HEK293 (cell line): ENCODE measurements at regions not wholly inside any gene's neighbourhood (a gene's known extent, or its start where the extent isn't known, plus 50 kb on each side); places are given as distances from the start of the nearest gene placed in this dataset.

Experiments used
- CTCF ChIA-PET: fragments of 350-600 bp; formaldehyde crosslinking; extraction: SDS; loops from one replicate; lab custom pipeline; 2021; ENCODE audit warnings: antibody characterized with exemption; lab: Yijun Ruan, JAX
- POLR2A ChIA-PET: fragments of 300-600 bp; formaldehyde crosslinking; extraction: SDS; loops from one replicate; lab custom pipeline; 2020; ENCODE audit warnings: antibody characterized with exemption, inconsistent platforms; lab: Yijun Ruan, JAX
- H3K27ac ChIP-seq: fragments of 200-500 bp; sonication (Bioruptor generic); 2 replicates; pipeline ENCODE4 v1.5.1; 2014; ENCODE audit warnings: low read depth, low read length, control low read depth, inconsistent platforms; ENCODE audit errors: extremely low read depth
- H3K36me3 ChIP-seq, 2 experiments: fragments of 200-500 bp in 1 of 2; sonication (Bioruptor generic) in 1 of 2; 1 replicate in 1 of 2; 2 replicates in 1 of 2; pipeline ENCODE4 v1.5.1; 2014 to 2017; ENCODE audit warnings: inconsistent platforms in 2 of 2, low read length in 2 of 2; ENCODE audit not compliant: control insufficient read depth in 2 of 2, insufficient read depth in 1 of 2
- H3K4me1 ChIP-seq: fragments of 200-500 bp; sonication (Bioruptor generic); 2 replicates; pipeline ENCODE4 v1.5.1; 2014; ENCODE audit warnings: mild to moderate bottlenecking, low read length, inconsistent platforms; ENCODE audit not compliant: control insufficient read depth, insufficient read depth
- H3K4me3 ChIP-seq: 2 replicates; pipeline ENCODE4 v1.5.1; 2011; ENCODE audit warnings: low read depth, mild to moderate bottlenecking, control low read depth, low read length, moderate library complexity
- H3K9me3 ChIP-seq: fragments of 200-500 bp; sonication (Bioruptor generic); 2 replicates; pipeline ENCODE4 v1.5.1; 2014; ENCODE audit warnings: low read depth, low read length, inconsistent platforms; ENCODE audit not compliant: control insufficient read depth, insufficient read depth
- GFI1B ChIP-seq: fragments of 450-650 bp; formaldehyde crosslinking; IDR thresholded peaks from 2 replicates; pipeline ENCODE4 v1.5.1; 2016; ENCODE audit warnings: missing biosample characterization, missing genetic modification characterization
- KLF16 ChIP-seq: fragments of 450-650 bp; formaldehyde crosslinking; IDR thresholded peaks from 2 replicates; pipeline ENCODE4 v1.5.1; 2017; ENCODE audit warnings: missing biosample characterization, missing genetic modification characterization
- PRDM1 ChIP-seq: fragments of 450-650 bp; formaldehyde crosslinking; IDR thresholded peaks from 2 replicates; pipeline ENCODE4; 2016; ENCODE audit warnings: missing biosample characterization, missing genetic modification characterization
- ZNF221 ChIP-seq: fragments of 450-650 bp; formaldehyde crosslinking; IDR thresholded peaks from 2 replicates; pipeline ENCODE4 v1.5.1; 2017; ENCODE audit warnings: missing biosample characterization, missing genetic modification characterization, borderline replicate concordance
- ZNF274 ChIP-seq, 2 experiments: fragments of 200-500 bp in 1 of 2; fragments of 450-650 bp in 1 of 2; sonication (Bioruptor generic) in 1 of 2; formaldehyde crosslinking in 1 of 2; IDR thresholded peaks; 2 replicates each; pipeline versions ENCODE4 v1.5.1 to v1.6.1; 2014 to 2016; ENCODE audit warnings: borderline replicate concordance in 1 of 2, inconsistent platforms in 1 of 2, low read length in 1 of 2, missing biosample characterization in 1 of 2, missing genetic modification characterization in 1 of 2
- ZNF518A ChIP-seq: fragments of 450-650 bp; formaldehyde crosslinking; conservative IDR thresholded peaks from 2 replicates; pipeline ENCODE4 v1.5.1; 2016; ENCODE audit warnings: low read depth, missing biosample characterization, missing genetic modification characterization
- ZNF596 ChIP-seq: fragments of 450-650 bp; IDR thresholded peaks from 2 replicates; pipeline ENCODE4 v1.5.0; 2018; ENCODE audit warnings: missing biosample characterization, mild to moderate bottlenecking, missing genetic modification characterization, moderate library complexity
- ZNF660 ChIP-seq: fragments of 450-650 bp; IDR thresholded peaks from 2 replicates; pipeline ENCODE4 v1.5.1; 2018; ENCODE audit warnings: missing biosample characterization, mild to moderate bottlenecking, missing genetic modification characterization
- ZNF701 ChIP-seq: fragments of 450-650 bp; formaldehyde crosslinking; IDR thresholded peaks from 2 replicates; pipeline ENCODE4 v1.5.1; 2016; ENCODE audit warnings: missing biosample characterization, missing genetic modification characterization
- ZNF785 ChIP-seq: fragments of 450-650 bp; formaldehyde crosslinking; IDR thresholded peaks from 2 replicates; pipeline ENCODE4 v1.5.1; 2016; ENCODE audit warnings: missing biosample characterization, missing genetic modification characterization
- TF ChIP-seq, protein P1 (sequence below): fragments of 450-650 bp; formaldehyde crosslinking; IDR thresholded peaks from 2 replicates; pipeline ENCODE4 v1.5.1; 2016; ENCODE audit warnings: missing biosample characterization, missing genetic modification characterization
- TF ChIP-seq, protein P2 (sequence below): fragments of 450-650 bp; formaldehyde crosslinking; IDR thresholded peaks from 2 replicates; pipeline ENCODE4 v1.5.1; 2017; ENCODE audit warnings: missing biosample characterization, mild to moderate bottlenecking, missing genetic modification characterization, moderate library complexity

DNA sequence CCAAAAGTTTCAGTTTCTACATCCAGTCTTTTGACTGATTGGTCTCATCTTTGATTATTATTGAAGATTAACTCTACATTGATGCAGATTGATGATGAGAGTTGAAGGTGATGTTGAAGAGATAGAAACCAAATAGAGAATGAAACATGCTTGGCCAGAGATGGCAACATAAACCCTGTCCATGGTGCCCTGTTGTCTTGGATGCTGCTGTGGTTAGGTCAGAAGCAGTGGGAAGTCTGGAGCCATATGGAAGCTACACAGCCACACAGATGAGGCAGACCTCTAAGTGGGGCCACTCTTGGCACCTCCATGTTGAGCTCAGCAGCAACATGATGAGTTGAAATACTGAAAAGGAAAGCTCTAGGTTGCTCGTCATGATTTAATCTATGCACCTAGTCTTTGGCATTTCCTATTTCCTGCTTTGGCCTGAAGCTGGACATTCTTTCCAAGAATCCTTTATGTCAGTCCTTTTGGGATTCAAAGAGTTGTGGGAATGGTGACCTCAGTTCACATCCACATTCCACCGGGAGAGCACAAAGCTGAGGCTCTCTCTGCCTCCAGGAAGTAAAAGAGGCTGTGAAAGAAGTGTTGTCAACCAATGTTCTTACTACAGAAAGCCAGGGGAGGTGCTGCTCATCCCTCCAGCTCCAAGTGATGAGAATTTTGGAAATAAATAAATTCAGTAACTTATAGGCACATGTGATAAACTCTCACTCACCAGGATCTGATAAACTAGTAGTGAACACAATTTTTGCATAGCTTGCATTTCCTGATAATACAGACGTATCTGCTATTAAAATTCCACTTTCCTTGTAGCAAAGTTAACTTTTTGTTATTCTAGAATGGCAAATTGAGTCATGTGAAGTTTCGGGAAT is 127.7 kb upstream of the MAF start:
- ChIA-PET POLR2A (no interaction called here), CTCF (interaction anchor here (0.6 to 0.8 kb wide), 2 partner anchors 11 to 1385 kb away, joined by 4 read pairs; no protein-coding TSS in a partner anchor)
- H3K36me3 ChIP-seq, result no peaks in the 10 kb centered on the region
- no peak overlapping the region for H3K4me3 ChIP-seq
- H3K27ac ChIP-seq, result no peak overlapping the region
- no peaks in the 10 kb centered on the region for H3K4me1 ChIP-seq
- no peak for TF ChIP-seq ZNF660 (tag by site-specific recombination)
- TF ChIP-seq PRDM1 (tag by site-specific recombination), result no peak
- TF ChIP-seq ZNF221 (tag by site-specific recombination), result no peak
- TF ChIP-seq ZNF785, result no peak
- TF ChIP-seq ZNF701 (tag by site-specific recombination), result no peak
- TF ChIP-seq ZNF274 (IDR thresholded peaks at IDR 0.05; ENCODE audit: low read length), result no peak
- no peak for TF ChIP-seq ZNF274 (tag by site-specific recombination; IDR thresholded peaks at IDR 0.05; ENCODE audit: borderline replicate concordance)
- TF ChIP-seq, protein P1, sequence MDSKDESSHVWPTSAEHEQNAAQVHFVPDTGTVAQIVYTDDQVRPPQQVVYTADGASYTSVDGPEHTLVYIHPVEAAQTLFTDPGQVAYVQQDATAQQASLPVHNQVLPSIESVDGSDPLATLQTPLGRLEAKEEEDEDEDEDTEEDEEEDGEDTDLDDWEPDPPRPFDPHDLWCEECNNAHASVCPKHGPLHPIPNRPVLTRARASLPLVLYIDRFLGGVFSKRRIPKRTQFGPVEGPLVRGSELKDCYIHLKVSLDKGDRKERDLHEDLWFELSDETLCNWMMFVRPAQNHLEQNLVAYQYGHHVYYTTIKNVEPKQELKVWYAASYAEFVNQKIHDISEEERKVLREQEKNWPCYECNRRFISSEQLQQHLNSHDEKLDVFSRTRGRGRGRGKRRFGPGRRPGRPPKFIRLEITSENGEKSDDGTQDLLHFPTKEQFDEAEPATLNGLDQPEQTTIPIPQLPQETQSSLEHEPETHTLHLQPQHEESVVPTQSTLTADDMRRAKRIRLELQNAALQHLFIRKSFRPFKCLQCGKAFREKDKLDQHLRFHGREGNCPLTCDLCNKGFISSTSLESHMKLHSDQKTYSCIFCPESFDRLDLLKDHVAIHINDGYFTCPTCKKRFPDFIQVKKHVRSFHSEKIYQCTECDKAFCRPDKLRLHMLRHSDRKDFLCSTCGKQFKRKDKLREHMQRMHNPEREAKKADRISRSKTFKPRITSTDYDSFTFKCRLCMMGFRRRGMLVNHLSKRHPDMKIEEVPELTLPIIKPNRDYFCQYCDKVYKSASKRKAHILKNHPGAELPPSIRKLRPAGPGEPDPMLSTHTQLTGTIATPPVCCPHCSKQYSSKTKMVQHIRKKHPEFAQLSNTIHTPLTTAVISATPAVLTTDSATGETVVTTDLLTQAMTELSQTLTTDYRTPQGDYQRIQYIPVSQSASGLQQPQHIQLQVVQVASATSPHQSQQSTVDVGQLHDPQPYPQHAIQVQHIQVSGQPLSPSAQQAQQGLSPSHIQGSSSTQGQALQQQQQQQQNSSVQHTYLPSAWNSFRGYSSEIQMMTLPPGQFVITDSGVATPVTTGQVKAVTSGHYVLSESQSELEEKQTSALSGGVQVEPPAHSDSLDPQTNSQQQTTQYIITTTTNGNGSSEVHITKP (tag by site-specific recombination), result no peak
- TF ChIP-seq GFI1B (tag by site-specific recombination), result no peak
- H3K9me3 ChIP-seq, result no peaks in the 10 kb centered on the region

- no peaks in the 10 kb centered on the region for H3K9me3 ChIP-seq
- POLR2A ChIA-PET, result no interaction called here
These were observed 126.4 kb upstream of the MAF start for GRCh38 chr16:79726902-79727301.

More at GRCh38 chr16:79726902-79727301, 126.4 kb upstream of the MAF start:
- no peaks in the 10 kb centered on the region for H3K4me1 ChIP-seq
- no peaks in the 10 kb centered on the region for H3K36me3 ChIP-seq
- H3K4me3 ChIP-seq, result no peak overlapping the region
- CTCF ChIA-PET, result no interaction called here
- H3K27ac ChIP-seq, result no peak overlapping the region
- TF ChIP-seq KLF16 (tag by site-specific recombination), result no peak
- TF ChIP-seq ZNF596 (tag by site-specific recombination), result no peak
- TF ChIP-seq, protein P2, sequence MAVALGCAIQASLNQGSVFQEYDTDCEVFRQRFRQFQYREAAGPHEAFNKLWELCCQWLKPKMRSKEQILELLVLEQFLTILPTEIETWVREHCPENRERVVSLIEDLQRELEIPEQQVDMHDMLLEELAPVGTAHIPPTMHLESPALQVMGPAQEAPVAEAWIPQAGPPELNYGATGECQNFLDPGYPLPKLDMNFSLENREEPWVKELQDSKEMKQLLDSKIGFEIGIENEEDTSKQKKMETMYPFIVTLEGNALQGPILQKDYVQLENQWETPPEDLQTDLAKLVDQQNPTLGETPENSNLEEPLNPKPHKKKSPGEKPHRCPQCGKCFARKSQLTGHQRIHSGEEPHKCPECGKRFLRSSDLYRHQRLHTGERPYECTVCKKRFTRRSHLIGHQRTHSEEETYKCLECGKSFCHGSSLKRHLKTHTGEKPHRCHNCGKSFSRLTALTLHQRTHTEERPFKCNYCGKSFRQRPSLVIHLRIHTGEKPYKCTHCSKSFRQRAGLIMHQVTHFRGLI, result no peak
- no peak for TF ChIP-seq ZNF518A (tag by site-specific recombination)
